ENCODE measurements at regions not wholly inside any gene's neighbourhood (a gene's known extent, or its start where the extent isn't known, plus 50 kb on each side); places are given as distances from the start of the nearest gene placed in this dataset.

- TF ChIP-seq CTCF (IDR thresholded peaks at IDR 0.05; ENCODE audit: poor library complexity, severe bottlenecking) (no peak), TAF1 (IDR thresholded peaks at IDR 0.05; ENCODE audit: low read depth) (no peak), EP300 (conservative IDR thresholded peaks at IDR 0.05; ENCODE audit: poor library complexity, severe bottlenecking) (no peak), MXI1 (conservative IDR thresholded peaks at IDR 0.05; ENCODE audit: poor library complexity, severe bottlenecking) (no peak), EZH2 (IDR thresholded peaks at IDR 0.05; ENCODE audit: borderline replicate concordance, insufficient read depth, low read length, poor library complexity, severe bottlenecking) (no peak), POLR2AphosphoS5 (IDR thresholded peaks at IDR 0.05) (no peak), REST (IDR thresholded peaks at IDR 0.05; ENCODE audit: borderline replicate concordance) (no peak), RAD21 (conservative IDR thresholded peaks at IDR 0.05) (no peak), SMC3 (conservative IDR thresholded peaks at IDR 0.05; ENCODE audit: poor library complexity) (no peak)
Observed at GRCh38 chr9:118283488-118283887, 579.3 kb downstream of the TLR4 start.

Data from neural cell (in vitro differentiated cells).